Tibial nerve (tissue), 3 donors: ENCODE measurements at regions not wholly inside any gene's neighbourhood (a gene's known extent, or its start where the extent isn't known, plus 50 kb on each side); places are given as distances from the start of the nearest gene placed in this dataset.

ENCODE experiments used
- CTCF ChIP-seq, 5 experiments: fragments of 200-600 bp in 3 of 5; fragments of 450-650 bp in 2 of 5; sonication (generic) in 3 of 5; IDR thresholded peaks; one replicate each; pipeline ENCODE4 v1.5.1; 2016 to 2019; ENCODE audit warnings: antibody characterized with exemption in 5 of 5, mild to moderate bottlenecking in 3 of 5, moderate library complexity in 2 of 5
- POLR2A ChIP-seq, 2 donors: fragments of 450-650 bp; IDR thresholded peaks; one replicate each; pipeline ENCODE4 v1.6.1; 2017; ENCODE audit warnings: antibody characterized with exemption in 2 of 2, mild to moderate bottlenecking in 2 of 2, moderate library complexity in 2 of 2

GRCh38 chr21:9755611-9756010 is 765.8 kb upstream of the TPTE start:
- no peak for TF ChIP-seq POLR2A (IDR thresholded peaks at IDR 0.05)
- no peak for TF ChIP-seq CTCF (IDR thresholded peaks at IDR 0.05)
